Heart right ventricle (tissue), 16 donors: ENCODE measurements at regions not wholly inside any gene's neighbourhood (a gene's known extent, or its start where the extent isn't known, plus 50 kb on each side); places are given as distances from the start of the nearest gene placed in this dataset.

ENCODE experiments used
- ATAC-seq, 8 donors: fragments of 200-7000 bp; cut with Tn5 transposase; one replicate each; pipeline ENCODE4 v1.9.1; 2020; ENCODE audit warnings: mild to moderate bottlenecking in 8 of 8, moderate library complexity in 8 of 8, moderate number of reproducible peaks in 1 of 8
- DNase-seq, 2 donors: peaks; one replicate each; pipeline ENCODE4 v3.0.0-alpha.2; 2020
- H3K27ac ChIP-seq, 10 donors: fragments of 200-600 bp; sonication (generic) in 2 of 10; one replicate each; pipeline versions ENCODE4 v1.5.0 to v1.8.0; 2020 to 2022; ENCODE audit warnings: mild to moderate bottlenecking in 3 of 10
- H3K27me3 ChIP-seq, 7 donors: fragments of 200-600 bp; one replicate each; pipeline ENCODE4 v1.8.0; 2021 to 2022; ENCODE audit warnings: mild to moderate bottlenecking in 2 of 7
- H3K36me3 ChIP-seq, 9 donors: fragments of 200-600 bp; sonication (generic) in 1 of 9; one replicate each; pipeline versions ENCODE4 v1.5.0 to v1.8.0; 2020 to 2022; ENCODE audit warnings: mild to moderate bottlenecking in 2 of 9
- H3K4me1 ChIP-seq, 9 donors: fragments of 200-600 bp; sonication (generic) in 1 of 9; one replicate each; pipeline versions ENCODE4 v1.5.0 to v1.8.0; 2020 to 2022; ENCODE audit warnings: mild to moderate bottlenecking in 4 of 9
- H3K4me3 ChIP-seq, 10 donors: fragments of 200-600 bp; sonication (generic) in 2 of 10; one replicate each; pipeline versions ENCODE4 v1.5.0 to v1.8.0; 2020 to 2022; ENCODE audit warnings: mild to moderate bottlenecking in 7 of 10, moderate library complexity in 2 of 10
- H3K9me3 ChIP-seq, 11 donors: fragments of 200-600 bp in 10 of 11; sonication (generic) in 2 of 11; one replicate each; pipeline versions ENCODE4 v1.5.0 to v1.8.0; 2013 to 2022; ENCODE audit warnings: mild to moderate bottlenecking in 2 of 11, control low read depth in 1 of 11, moderate library complexity in 1 of 11
- WGBS, 2 donors: extraction: QIAGEN DNeasy Blood & Tissue Kit; methylation state at CpG; one replicate each; pipeline ENCODE4 v1.1.7; 2013; ENCODE audit warnings: inconsistent platforms in 1 of 2; 5-methylcytosine and 5-hydroxymethylcytosine counted together
- intact Hi-C, 10 donors: fragments of 100-400 bp; cut with DNase I; formaldehyde crosslinking; loops; one replicate each; pipeline versions ENCODE4 v1.11.1 to v1.14.2; 2022
- TF ChIP-seq, protein P1 (sequence below), 9 donors: fragments of 200-600 bp; sonication (generic) in 2 of 9; IDR thresholded peaks; one replicate each; pipeline versions ENCODE4 v1.5.0 to v1.8.0; 2021 to 2022; ENCODE audit warnings: antibody characterized with exemption in 9 of 9, mild to moderate bottlenecking in 5 of 9, moderate library complexity in 1 of 9
- donor health status: Arrhythmogenic right ventricular cardiomyopathy.
- donor health status: ischemic (EF 13 %, LVEDD 7.1; RV severe dilation, severe dysfunction).
- donor health status: healthy with polysubstance abuse.
- donor health status: DM: no; HTN: yes; CAD: no.
- donor health status: DM: no; HTN: no; CAD: no.
- donor health status: ischemic (EF 25% LVEDD 6.9; RV normal size, moderate dysfunction).
- donor health status: ischemic (EF 25% LVEDD 5.7; RV mildly dilated, moderate dysfunction).
- donor health status: healthy.
- donor health status: DM: yes; HTN: yes; CAD: no.
- donor health status: Ischemic cardiomyopathy.
- donor health status: ischemic (EF 35%, LVEDD 5.7; RV mildly dilated, moderate dysfunction).
- donor health status: nonischemic (EF 11% LVEDD 7.7; RV severe dilation, severe dysfunction).
- donor health status: DM: yes; HTN: yes; CAD: no.
- donor health status: PGD.
- donor health status: ischemic (EF 29% LVEDD 5.4; RV normal size, mild dysfunction).
- donor health status: nonischemic (EF 23%, LVEDD 6.1; RV moderate dilation, normal function).

DNA sequence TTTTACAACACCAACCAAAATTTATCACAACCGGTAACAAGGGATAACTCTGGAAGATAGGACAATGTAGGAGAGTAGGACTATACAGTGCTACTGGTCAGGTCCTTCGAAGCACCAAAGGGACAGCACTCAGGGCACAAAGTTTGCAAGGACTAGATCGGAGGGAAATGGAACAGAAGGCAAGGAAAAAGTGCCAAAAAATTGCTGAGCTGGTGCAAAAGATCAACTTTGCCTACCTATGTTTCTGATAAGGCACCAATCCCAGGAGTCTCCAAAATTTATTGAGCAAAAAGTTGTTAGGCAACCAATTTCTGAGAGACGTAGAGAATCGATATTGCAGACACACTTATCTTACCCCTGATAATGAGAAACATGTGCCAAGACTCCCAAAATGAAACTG, 160.0 kb upstream of the PLEKHA5 start:
- H3K36me3 ChIP-seq = no peaks in the 10 kb centered on the region
- H3K4me1 ChIP-seq = no peaks in the 10 kb centered on the region
- H3K27ac ChIP-seq = no peak overlapping the region
- DNase-seq (no peak), ATAC-seq (no peak)
- WGBS, 2 donors = 73 to 78% methylated on average over 5 of the region's 5 CpGs
- no peak overlapping the region for H3K4me3 ChIP-seq
- no peaks in the 10 kb centered on the region for H3K9me3 ChIP-seq
- TF ChIP-seq, protein P1, sequence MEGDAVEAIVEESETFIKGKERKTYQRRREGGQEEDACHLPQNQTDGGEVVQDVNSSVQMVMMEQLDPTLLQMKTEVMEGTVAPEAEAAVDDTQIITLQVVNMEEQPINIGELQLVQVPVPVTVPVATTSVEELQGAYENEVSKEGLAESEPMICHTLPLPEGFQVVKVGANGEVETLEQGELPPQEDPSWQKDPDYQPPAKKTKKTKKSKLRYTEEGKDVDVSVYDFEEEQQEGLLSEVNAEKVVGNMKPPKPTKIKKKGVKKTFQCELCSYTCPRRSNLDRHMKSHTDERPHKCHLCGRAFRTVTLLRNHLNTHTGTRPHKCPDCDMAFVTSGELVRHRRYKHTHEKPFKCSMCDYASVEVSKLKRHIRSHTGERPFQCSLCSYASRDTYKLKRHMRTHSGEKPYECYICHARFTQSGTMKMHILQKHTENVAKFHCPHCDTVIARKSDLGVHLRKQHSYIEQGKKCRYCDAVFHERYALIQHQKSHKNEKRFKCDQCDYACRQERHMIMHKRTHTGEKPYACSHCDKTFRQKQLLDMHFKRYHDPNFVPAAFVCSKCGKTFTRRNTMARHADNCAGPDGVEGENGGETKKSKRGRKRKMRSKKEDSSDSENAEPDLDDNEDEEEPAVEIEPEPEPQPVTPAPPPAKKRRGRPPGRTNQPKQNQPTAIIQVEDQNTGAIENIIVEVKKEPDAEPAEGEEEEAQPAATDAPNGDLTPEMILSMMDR (IDR thresholded peaks at IDR 0.05) = no peak
- H3K27me3 ChIP-seq = no peaks in the 10 kb centered on the region
- intact Hi-C loops = no loop called here

DNA sequence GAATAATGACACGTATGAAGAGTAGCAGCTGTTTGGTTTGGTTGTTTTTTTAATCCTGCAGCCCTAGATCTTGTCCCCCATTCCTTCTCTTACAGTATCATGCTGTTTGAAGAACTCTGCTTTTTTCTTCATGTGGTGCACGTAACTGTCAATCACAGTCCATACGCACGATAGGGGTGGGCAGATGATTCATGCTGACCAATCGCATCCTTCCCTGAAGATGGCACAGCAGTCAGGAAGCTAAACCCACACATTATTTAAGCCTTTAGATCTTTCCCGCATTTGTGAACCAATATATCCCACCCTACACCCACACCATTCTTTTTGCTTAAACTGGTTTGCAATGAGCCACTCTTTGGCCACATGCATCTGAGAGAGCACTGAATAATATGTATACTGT, 158.9 kb upstream of the PLEKHA5 start:
- Histone ChIP-seq H3K9me3 (peaks cover 0 to 5% (median 0%) of the 10 kb centered on the region in 11 donors), H3K4me1 (no peaks in the 10 kb centered on the region), H3K4me3 (no peak overlapping the region), H3K27me3 (no peaks in the 10 kb centered on the region), H3K36me3 (no peaks in the 10 kb centered on the region), H3K27ac (no peak overlapping the region)
- ATAC-seq = no peak
- WGBS, 2 donors = 93 to 94% methylated on average over 6 of the region's 6 CpGs
- TF ChIP-seq, protein P1 (IDR thresholded peaks at IDR 0.05) = no peak
- intact Hi-C loops = no loop called here
- DNase-seq = no peak

DNA sequence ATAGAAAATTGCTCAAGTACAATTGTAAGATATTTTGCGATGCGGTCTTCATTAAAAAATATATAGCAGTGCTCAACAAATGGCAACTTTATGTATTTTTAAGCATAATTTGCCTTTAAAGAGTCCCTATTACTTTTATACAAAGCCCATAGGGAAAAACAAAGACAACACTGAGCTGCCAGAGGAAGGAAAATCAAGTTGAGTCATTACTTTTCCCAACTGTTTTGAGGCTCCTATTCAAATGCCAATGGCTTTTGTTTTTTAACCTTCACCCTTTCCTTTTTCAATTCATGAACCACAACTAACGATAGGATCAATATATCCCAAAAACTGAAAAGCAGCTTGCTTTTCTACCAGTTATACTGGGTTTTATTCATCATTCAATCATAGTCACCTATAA, 157.6 kb upstream of the PLEKHA5 start:
- no peaks in the 10 kb centered on the region for H3K36me3 ChIP-seq
- no peak overlapping the region for H3K27ac ChIP-seq
- H3K9me3 ChIP-seq = peaks cover 0 to 19% (median 0%) of the 10 kb centered on the region in 11 donors
- no peaks in the 10 kb centered on the region for H3K4me1 ChIP-seq
- no peak overlapping the region for H3K4me3 ChIP-seq
- H3K27me3 ChIP-seq = no peaks in the 10 kb centered on the region
- 92% methylated on average over 3 of the region's 3 CpGs for WGBS, 2 donors
- intact Hi-C loops = no loop called here
- TF ChIP-seq, protein P1 (IDR thresholded peaks at IDR 0.05) = no peak
- no peak for ATAC-seq
- DNase-seq = no peak

DNA sequence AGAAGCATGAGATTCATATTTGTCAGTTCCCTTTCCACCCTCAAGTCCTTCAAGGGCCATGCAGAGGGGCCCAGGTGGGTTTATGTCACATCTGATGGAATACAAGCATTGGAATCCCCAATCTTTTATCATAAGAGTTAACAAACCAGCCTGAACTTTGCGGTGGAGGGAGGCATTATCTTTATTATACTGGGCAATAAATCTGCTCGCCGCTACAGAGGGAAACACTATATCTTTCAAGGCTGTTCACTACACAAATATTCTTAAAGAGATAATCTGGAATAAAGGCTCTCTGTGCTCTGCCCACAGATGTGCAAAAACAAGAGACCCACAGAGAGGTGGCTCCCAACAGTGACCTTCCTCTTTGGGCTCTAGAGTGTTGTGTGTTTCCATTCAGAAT, 153.6 kb upstream of the PLEKHA5 start:
- intact Hi-C loops = no loop called here
- no peak overlapping the region for H3K27ac ChIP-seq
- TF ChIP-seq, protein P1 (IDR thresholded peaks at IDR 0.05) = no peak
- peaks cover 0 to 7% (median 0%) of the 10 kb centered on the region in 9 donors for H3K4me1 ChIP-seq
- H3K9me3 ChIP-seq = peaks cover 0 to 26% (median 0%) of the 10 kb centered on the region in 11 donors
- no peak overlapping the region for H3K4me3 ChIP-seq
- 87 to 93% methylated on average over 3 of the region's 3 CpGs for WGBS, 2 donors
- ATAC-seq (no peak), DNase-seq (no peak)
- no peaks in the 10 kb centered on the region for H3K36me3 ChIP-seq
- no peaks in the 10 kb centered on the region for H3K27me3 ChIP-seq
